ENCODE measurements at regions not wholly inside any gene's neighbourhood (a gene's known extent, or its start where the extent isn't known, plus 50 kb on each side); places are given as distances from the start of the nearest gene placed in this dataset.

GRCh38 chr12:11524446-11524845 lies 125.0 kb upstream of the ETV6 start:
- no peak overlapping the region for H3K4me3 ChIP-seq (replicated peaks; ENCODE audit: low read depth, low read length)
- TF ChIP-seq CTCF (IDR thresholded peaks at IDR 0.05; ENCODE audit: low read depth, low read length, missing control alignments): no peak
- DNase-seq (ENCODE audit: extremely low read depth, low read depth): no peak

- H3K4me3 ChIP-seq (replicated peaks; ENCODE audit: low read depth, low read length): no peak overlapping the region
- no peak for TF ChIP-seq CTCF (IDR thresholded peaks at IDR 0.05; ENCODE audit: low read depth, low read length, missing control alignments)
- DNase-seq (ENCODE audit: extremely low read depth, low read depth): no peak
These were observed 115.4 kb upstream of the ETV6 start for GRCh38 chr12:11534064-11534463.

GRCh38 chr12:11535127-11535526 lies 114.3 kb upstream of the ETV6 start:
- TF ChIP-seq CTCF (IDR thresholded peaks at IDR 0.05; ENCODE audit: low read depth, low read length, missing control alignments): no peak
- no peak overlapping the region for H3K4me3 ChIP-seq (replicated peaks; ENCODE audit: low read depth, low read length)
- DNase-seq (ENCODE audit: extremely low read depth, low read depth): no peak

GRCh38 chr12:11539156-11539555 lies 110.3 kb upstream of the ETV6 start:
- no peak for DNase-seq (ENCODE audit: extremely low read depth, low read depth)
- TF ChIP-seq CTCF (IDR thresholded peaks at IDR 0.05; ENCODE audit: low read depth, low read length, missing control alignments): no peak
- H3K4me3 ChIP-seq (replicated peaks; ENCODE audit: low read depth, low read length): no peak overlapping the region

- TF ChIP-seq CTCF (IDR thresholded peaks at IDR 0.05; ENCODE audit: low read depth, low read length, missing control alignments): no peak
- H3K4me3 ChIP-seq (replicated peaks; ENCODE audit: low read depth, low read length): no peak overlapping the region
- no peak for DNase-seq (ENCODE audit: extremely low read depth, low read depth)
These were observed 109.3 kb upstream of the ETV6 start for GRCh38 chr12:11540156-11540555.

- DNase-seq (ENCODE audit: extremely low read depth, low read depth): no peak
- no peak overlapping the region for H3K4me3 ChIP-seq (replicated peaks; ENCODE audit: low read depth, low read length)
- no peak for TF ChIP-seq CTCF (IDR thresholded peaks at IDR 0.05; ENCODE audit: low read depth, low read length, missing control alignments)
These were observed 108.7 kb upstream of the ETV6 start for GRCh38 chr12:11540615-11541310.

- H3K4me3 ChIP-seq (replicated peaks; ENCODE audit: low read depth, low read length): no peak overlapping the region
- no peak for TF ChIP-seq CTCF (IDR thresholded peaks at IDR 0.05; ENCODE audit: low read depth, low read length, missing control alignments)
- DNase-seq (ENCODE audit: extremely low read depth, low read depth): no peak
These were observed 106.9 kb upstream of the ETV6 start for GRCh38 chr12:11542599-11542998.
